Psoas muscle (tissue), 7 donors: ENCODE measurements at regions not wholly inside any gene's neighbourhood (a gene's known extent, or its start where the extent isn't known, plus 50 kb on each side); places are given as distances from the start of the nearest gene placed in this dataset.

ENCODE experiments used
- ATAC-seq, 4 donors: fragments of 200-7000 bp; cut with Tn5 transposase; one replicate each; pipeline ENCODE4 v1.9.1; 2020; ENCODE audit warnings: moderate library complexity in 3 of 4, mild to moderate bottlenecking in 2 of 4
- DNase-seq, 2 donors: peaks; one replicate each; pipeline ENCODE4 v3.0.0-alpha.2; 2020
- H3K27ac ChIP-seq: fragments of 200-600 bp; one replicate; pipeline ENCODE4 v1.8.0; 2022
- H3K27me3 ChIP-seq, 3 donors: fragments of 200-600 bp in 1 of 3; one replicate each; pipeline versions ENCODE4 v1.6.1 to v1.8.0; 2013 to 2022; ENCODE audit warnings: low read length in 2 of 3, mild to moderate bottlenecking in 2 of 3, moderate library complexity in 1 of 3; ENCODE audit not compliant: insufficient read depth in 3 of 3
- H3K36me3 ChIP-seq, 2 donors: fragments of 200-600 bp in 1 of 2; one replicate each; pipeline versions ENCODE4 v1.6.1 to v1.8.0; 2013 to 2022; ENCODE audit warnings: low read depth in 1 of 2, mild to moderate bottlenecking in 1 of 2, moderate library complexity in 1 of 2; ENCODE audit not compliant: insufficient read depth in 1 of 2
- H3K4me1 ChIP-seq: fragments of 200-600 bp; one replicate; pipeline ENCODE4 v1.8.0; 2022
- H3K4me3 ChIP-seq: fragments of 200-600 bp; one replicate; pipeline ENCODE4 v1.8.0; 2022; ENCODE audit warnings: mild to moderate bottlenecking
- H3K9me3 ChIP-seq: fragments of 200-600 bp; one replicate; pipeline ENCODE4 v1.8.0; 2022
- WGBS, 3 donors: extraction: QIAGEN DNeasy Blood & Tissue Kit; methylation state at CpG; one replicate each; pipeline versions ENCODE4 v1.1.6 to v1.1.7; 2013; 5-methylcytosine and 5-hydroxymethylcytosine counted together
- intact Hi-C, 2 donors: fragments of 100-400 bp; cut with DNase I; formaldehyde crosslinking; loops; one replicate each; pipeline versions ENCODE4 v1.11.0 to v1.14.2; 2022
- TF ChIP-seq, protein P1 (sequence below): fragments of 200-600 bp; IDR thresholded peaks from one replicate; pipeline ENCODE4 v1.8.0; 2022; ENCODE audit warnings: antibody characterized with exemption
- donor health status: healthy with polysubstance abuse.
- donor health status: DM: no; HTN: no; CAD: no; lungs with moderate emphysema.
- donor health status: Bipolar disorder and iron deficiency.
- donor health status: healthy.
- donor health status: DM: yes; HTN: yes; CAD: no.
- donor health status: DM: no; HTN: no; CAD: no.
- donor health status: DM: yes; HTN: yes; CAD: no.

DNA sequence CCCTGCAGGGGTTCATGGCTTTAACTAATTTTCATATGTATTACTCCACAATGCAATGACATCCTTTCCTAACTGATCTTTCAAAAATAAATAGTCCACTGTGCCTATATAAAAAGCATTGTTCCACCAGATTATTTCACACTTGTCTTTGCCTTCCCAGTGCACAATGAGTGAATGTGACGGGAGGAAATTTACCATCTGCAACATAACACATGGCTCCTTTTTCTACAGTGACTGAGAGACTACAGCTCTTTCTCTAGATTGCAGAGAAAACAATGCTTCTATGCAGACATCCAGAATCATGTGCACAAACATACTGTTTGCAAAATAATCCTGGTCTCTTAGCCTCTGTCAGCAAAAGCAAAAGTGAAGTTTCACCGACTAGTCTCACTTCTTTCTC, 483.7 kb upstream of the PIK3R1 start:
- DNase-seq, result no peak
- TF ChIP-seq, protein P1, sequence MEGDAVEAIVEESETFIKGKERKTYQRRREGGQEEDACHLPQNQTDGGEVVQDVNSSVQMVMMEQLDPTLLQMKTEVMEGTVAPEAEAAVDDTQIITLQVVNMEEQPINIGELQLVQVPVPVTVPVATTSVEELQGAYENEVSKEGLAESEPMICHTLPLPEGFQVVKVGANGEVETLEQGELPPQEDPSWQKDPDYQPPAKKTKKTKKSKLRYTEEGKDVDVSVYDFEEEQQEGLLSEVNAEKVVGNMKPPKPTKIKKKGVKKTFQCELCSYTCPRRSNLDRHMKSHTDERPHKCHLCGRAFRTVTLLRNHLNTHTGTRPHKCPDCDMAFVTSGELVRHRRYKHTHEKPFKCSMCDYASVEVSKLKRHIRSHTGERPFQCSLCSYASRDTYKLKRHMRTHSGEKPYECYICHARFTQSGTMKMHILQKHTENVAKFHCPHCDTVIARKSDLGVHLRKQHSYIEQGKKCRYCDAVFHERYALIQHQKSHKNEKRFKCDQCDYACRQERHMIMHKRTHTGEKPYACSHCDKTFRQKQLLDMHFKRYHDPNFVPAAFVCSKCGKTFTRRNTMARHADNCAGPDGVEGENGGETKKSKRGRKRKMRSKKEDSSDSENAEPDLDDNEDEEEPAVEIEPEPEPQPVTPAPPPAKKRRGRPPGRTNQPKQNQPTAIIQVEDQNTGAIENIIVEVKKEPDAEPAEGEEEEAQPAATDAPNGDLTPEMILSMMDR, result no peak
- Histone ChIP-seq H3K4me3 (no peak overlapping the region), H3K27me3 (no peaks in the 10 kb centered on the region), H3K4me1 (no peaks in the 10 kb centered on the region), H3K9me3 (peaks cover 6% of the 10 kb centered on the region), H3K27ac (no peak overlapping the region), H3K36me3 (no peaks in the 10 kb centered on the region)
- intact Hi-C loops, result no loop called here
- WGBS, 3 donors, result 67 to 81% (median 69%) methylated on average over 2 of the region's 2 CpGs
- ATAC-seq, result no peak

DNA sequence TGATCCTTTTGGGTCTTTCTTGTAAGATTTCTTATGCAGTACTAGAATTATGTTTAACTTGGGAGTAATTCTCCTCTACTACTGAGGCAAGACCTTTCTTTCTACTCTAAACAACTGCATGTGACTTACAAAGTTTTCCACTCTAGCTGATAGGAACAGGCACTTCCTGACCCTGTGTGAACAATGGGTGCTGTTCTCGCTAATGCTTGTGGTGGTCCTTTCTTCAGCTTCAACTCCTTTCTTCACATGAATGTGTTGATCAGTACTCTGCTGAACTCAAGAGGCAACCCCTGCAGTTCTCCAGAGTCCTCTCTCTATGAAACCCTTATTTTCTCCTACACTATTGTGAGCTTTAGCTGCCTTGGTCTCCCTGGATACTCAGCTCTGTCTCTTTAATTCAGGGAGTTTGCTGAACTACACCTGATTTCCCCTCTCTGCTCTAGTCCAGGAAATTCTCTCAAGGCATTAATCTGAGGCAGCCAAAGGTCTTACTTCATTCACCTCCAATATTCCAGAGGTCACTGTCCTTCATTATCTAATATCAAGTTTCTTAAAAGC, 484.6 kb upstream of the PIK3R1 start:
- peak in 1 of 4 donors; percentile 15 for ATAC-seq
- H3K27me3 ChIP-seq, result no peaks in the 10 kb centered on the region
- TF ChIP-seq, protein P1, result no peak
- no peaks in the 10 kb centered on the region for H3K36me3 ChIP-seq
- peaks cover 6% of the 10 kb centered on the region for H3K9me3 ChIP-seq
- intact Hi-C loops, result no loop called here
- no peaks in the 10 kb centered on the region for H3K4me1 ChIP-seq
- H3K4me3 ChIP-seq, result no peak overlapping the region
- no peak overlapping the region for H3K27ac ChIP-seq
- 82 to 87% (median 83%) methylated on average over 1 of the region's 1 CpG for WGBS, 3 donors
- no peak for DNase-seq

DNA sequence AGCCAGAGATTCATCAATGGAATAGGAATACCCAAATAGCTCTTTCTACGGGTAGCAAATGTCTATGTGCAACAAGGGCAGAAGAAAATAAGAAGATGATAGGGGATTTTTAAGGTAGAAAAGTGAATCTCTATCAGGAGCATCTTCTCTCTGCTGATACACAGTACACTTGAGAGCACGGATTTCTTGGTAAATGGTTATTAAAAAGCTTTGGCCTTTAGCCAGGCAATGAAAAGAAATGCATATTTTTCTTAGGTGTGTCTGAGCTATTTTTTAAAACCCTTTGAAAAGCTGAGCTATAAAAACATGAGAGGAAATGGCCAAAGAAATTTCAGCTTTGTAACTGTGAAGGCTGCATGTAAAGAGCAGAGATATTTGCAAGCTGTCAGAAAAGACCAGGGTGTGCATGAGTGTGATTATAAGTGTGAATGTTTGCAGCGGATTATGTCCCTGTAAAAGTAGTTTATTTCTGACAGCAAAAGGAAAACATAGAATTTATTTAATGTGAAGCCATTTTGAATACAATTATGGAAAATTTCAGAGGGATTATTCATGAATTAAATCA, 487.1 kb upstream of the PIK3R1 start:
- TF ChIP-seq, protein P1, result no peak
- 67 to 71% (median 68%) methylated on average over 3 of the region's 3 CpGs for WGBS, 3 donors
- H3K27ac ChIP-seq, result no peak overlapping the region
- intact Hi-C loops, result no loop called here
- H3K9me3 ChIP-seq, result no peaks in the 10 kb centered on the region
- H3K36me3 ChIP-seq, result no peaks in the 10 kb centered on the region
- H3K27me3 ChIP-seq, result no peaks in the 10 kb centered on the region
- no peak for DNase-seq
- no peaks in the 10 kb centered on the region for H3K4me1 ChIP-seq
- no peak for ATAC-seq
- no peak overlapping the region for H3K4me3 ChIP-seq

DNA sequence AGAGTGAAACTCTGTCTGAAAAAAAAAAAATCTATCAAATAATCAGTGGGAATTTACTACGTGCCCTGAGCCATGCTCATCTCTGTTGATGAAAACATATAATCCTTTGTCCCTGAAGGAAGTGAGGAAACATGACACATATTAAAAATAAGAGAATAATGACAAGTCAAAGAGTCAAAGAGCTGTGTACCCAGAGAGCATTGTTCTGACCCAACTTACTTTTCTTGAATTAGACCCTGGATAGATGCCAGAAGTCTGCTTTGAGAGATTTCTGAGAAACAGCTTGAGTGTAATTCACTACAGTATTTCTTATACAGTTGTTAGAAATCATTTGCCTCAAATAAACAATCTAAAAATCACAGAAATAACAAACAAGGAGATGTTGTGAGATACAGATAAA, 490.0 kb upstream of the PIK3R1 start:
- no peak for DNase-seq
- H3K36me3 ChIP-seq, result no peaks in the 10 kb centered on the region
- TF ChIP-seq, protein P1, result no peak
- no peak overlapping the region for H3K4me3 ChIP-seq
- H3K9me3 ChIP-seq, result no peaks in the 10 kb centered on the region
- WGBS, 3 donors, result 73 to 87% (median 84%) methylated on average over 1 of the region's 1 CpG
- H3K27ac ChIP-seq, result no peak overlapping the region
- no peaks in the 10 kb centered on the region for H3K4me1 ChIP-seq
- ATAC-seq, result no peak
- intact Hi-C loops, result no loop called here
- no peaks in the 10 kb centered on the region for H3K27me3 ChIP-seq
